ENCODE measurements at regions not wholly inside any gene's neighbourhood (a gene's known extent, or its start where the extent isn't known, plus 50 kb on each side); places are given as distances from the start of the nearest gene placed in this dataset.

DNA sequence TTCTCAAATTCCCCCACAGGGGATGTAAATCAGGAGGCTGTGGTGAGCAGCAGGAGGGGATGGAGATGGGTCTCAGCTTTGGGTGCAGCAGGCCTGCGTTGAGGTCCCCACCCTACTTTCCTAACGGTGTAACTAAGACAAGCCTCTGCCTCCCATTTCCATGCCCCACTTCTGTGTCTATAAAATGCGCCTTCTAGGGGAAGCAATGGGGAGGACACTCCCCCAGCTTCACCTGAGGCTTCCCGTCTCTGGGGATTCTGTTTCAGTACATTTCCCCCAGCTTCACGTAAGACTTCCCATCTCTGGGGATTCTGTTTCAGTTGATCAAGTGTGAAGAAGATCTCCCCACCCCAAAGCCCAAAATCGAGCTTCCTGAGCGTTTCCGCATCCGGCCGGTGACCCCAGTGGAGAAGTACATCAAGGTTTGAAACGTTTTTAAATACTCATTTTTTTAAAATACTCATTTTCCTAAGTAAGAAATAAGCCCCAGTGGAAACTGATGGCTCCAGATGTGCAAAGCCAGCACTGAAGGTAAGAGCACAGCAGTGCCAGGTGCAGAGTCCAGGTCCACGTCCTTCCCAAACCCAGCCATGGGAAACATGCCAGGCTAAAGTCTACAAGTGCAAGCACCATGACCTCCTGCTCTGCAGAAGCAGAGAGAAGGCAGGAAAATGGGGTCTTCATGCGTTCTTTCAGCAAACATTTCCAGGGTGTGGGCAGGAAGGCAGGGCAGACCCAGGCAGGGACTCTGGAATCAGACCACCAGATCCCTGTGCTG, 73.1 kb downstream of the ANKRD60 start:
- H4K20me1 ChIP-seq (ENCODE audit: insufficient read depth, low read length), result no peaks in the 10 kb centered on the region
- no peak for DNase-seq (ENCODE audit: low spot score)
- no peaks in the 10 kb centered on the region for H3K79me2 ChIP-seq (ENCODE audit: insufficient read depth, low read depth, low read length)
- no peaks in the 10 kb centered on the region for H3K9me3 ChIP-seq (ENCODE audit: low read length)
- ChIA-PET POLR2A (no interaction called here), CTCF (ENCODE audit: unreplicated experiment) (no interaction called here)
- H3K27ac ChIP-seq (ENCODE audit: low read depth, low read length, poor library complexity, severe bottlenecking), result no peak overlapping the region
- H3K36me3 ChIP-seq (ENCODE audit: insufficient read depth, low read length), result no peaks in the 10 kb centered on the region
- no peak overlapping the region for H3K4me2 ChIP-seq (ENCODE audit: low read length)
- H3K9me2 ChIP-seq (ENCODE audit: insufficient read depth, low read length), result no peaks in the 10 kb centered on the region
- intact Hi-C loops (cut with micrococcal nuclease; ENCODE audit: unreplicated experiment), result no loop called here
- no TSS peak for BruUV-seq (replicated peaks)
- no peak overlapping the region for H2AFZ ChIP-seq (ENCODE audit: low read length)
- TF ChIP-seq, protein P1, sequence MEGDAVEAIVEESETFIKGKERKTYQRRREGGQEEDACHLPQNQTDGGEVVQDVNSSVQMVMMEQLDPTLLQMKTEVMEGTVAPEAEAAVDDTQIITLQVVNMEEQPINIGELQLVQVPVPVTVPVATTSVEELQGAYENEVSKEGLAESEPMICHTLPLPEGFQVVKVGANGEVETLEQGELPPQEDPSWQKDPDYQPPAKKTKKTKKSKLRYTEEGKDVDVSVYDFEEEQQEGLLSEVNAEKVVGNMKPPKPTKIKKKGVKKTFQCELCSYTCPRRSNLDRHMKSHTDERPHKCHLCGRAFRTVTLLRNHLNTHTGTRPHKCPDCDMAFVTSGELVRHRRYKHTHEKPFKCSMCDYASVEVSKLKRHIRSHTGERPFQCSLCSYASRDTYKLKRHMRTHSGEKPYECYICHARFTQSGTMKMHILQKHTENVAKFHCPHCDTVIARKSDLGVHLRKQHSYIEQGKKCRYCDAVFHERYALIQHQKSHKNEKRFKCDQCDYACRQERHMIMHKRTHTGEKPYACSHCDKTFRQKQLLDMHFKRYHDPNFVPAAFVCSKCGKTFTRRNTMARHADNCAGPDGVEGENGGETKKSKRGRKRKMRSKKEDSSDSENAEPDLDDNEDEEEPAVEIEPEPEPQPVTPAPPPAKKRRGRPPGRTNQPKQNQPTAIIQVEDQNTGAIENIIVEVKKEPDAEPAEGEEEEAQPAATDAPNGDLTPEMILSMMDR (conservative IDR thresholded peaks at IDR 0.05; ENCODE audit: low read length), result peak; percentile 42; the same call in 1 of the 2 replicates
- TF ChIP-seq EZH2phosphoT487 (IDR thresholded peaks at IDR 0.05; ENCODE audit: borderline replicate concordance, low read depth, low read length), result no peak
- no peak overlapping the region for H3K4me3 ChIP-seq (ENCODE audit: low read depth, low read length, poor library complexity, severe bottlenecking)
- no peaks in the 10 kb centered on the region for H3K4me1 ChIP-seq (ENCODE audit: insufficient read depth, low read length, poor library complexity, severe bottlenecking)

DNA sequence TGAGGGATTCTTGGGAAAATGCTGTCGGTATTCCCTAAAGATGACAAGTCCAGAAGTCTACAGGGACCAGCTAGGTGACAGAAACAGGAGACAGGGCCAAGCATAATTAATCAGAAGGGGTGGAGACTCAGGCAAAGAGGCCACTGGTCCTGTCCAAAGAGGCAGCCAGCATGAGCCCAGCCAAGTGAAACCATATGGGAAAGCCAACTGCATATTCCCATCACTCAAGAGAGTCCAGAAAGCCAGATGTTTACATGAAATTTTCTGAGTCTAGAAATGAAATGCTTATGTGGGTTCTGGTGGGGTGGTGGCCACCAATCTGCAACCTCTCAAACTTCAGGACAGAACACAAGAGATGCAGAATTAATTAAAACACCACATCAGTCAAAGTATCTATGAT, 74.3 kb downstream of the ANKRD60 start:
- H3K36me3 ChIP-seq (ENCODE audit: insufficient read depth, low read length), result no peaks in the 10 kb centered on the region
- CTCF ChIA-PET (ENCODE audit: unreplicated experiment), result no interaction called here
- H4K20me1 ChIP-seq (ENCODE audit: insufficient read depth, low read length), result no peaks in the 10 kb centered on the region
- no peaks in the 10 kb centered on the region for H3K4me1 ChIP-seq (ENCODE audit: insufficient read depth, low read length, poor library complexity, severe bottlenecking)
- no peaks in the 10 kb centered on the region for H3K9me3 ChIP-seq (ENCODE audit: low read length)
- no peaks in the 10 kb centered on the region for H3K9me2 ChIP-seq (ENCODE audit: insufficient read depth, low read length)
- no peak overlapping the region for H3K27ac ChIP-seq (ENCODE audit: low read depth, low read length, poor library complexity, severe bottlenecking)
- no peak for DNase-seq (ENCODE audit: low spot score)
- TF ChIP-seq, protein P1 (conservative IDR thresholded peaks at IDR 0.05; ENCODE audit: low read length), result no peak
- TF ChIP-seq EZH2phosphoT487 (IDR thresholded peaks at IDR 0.05; ENCODE audit: borderline replicate concordance, low read depth, low read length), result no peak
- BruUV-seq (replicated peaks), result no TSS peak
- H3K79me2 ChIP-seq (ENCODE audit: insufficient read depth, low read depth, low read length), result no peaks in the 10 kb centered on the region
- POLR2A ChIA-PET, result no interaction called here
- no peak overlapping the region for H3K4me2 ChIP-seq (ENCODE audit: low read length)
- intact Hi-C loops (cut with micrococcal nuclease; ENCODE audit: unreplicated experiment), result no loop called here
- no peak overlapping the region for H2AFZ ChIP-seq (ENCODE audit: low read length)
- H3K4me3 ChIP-seq (ENCODE audit: low read depth, low read length, poor library complexity, severe bottlenecking), result no peak overlapping the region

DNA sequence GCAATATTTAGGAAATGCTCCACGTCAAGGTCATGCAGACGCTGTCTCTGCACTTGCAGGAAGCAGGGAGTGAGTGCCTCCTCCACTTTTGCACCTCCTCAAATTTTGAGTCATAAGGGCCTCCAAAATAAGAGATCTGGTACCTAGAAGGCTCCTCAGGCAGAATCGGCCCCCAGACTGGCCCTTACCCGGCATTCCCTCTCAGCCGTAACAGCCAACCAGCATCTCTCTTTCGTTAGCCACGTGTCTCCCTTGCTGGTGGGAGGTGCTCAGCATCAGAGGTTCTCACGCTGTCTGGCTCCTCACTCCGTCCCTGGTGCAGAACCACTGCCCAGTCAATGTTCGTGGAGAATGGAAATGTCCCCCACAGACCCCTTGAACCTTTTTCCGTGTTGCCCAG, 75.3 kb downstream of the ANKRD60 start:
- H3K4me2 ChIP-seq (ENCODE audit: low read length), result no peak overlapping the region
- BruUV-seq (replicated peaks), result no TSS peak
- ChIA-PET CTCF (ENCODE audit: unreplicated experiment) (no interaction called here), POLR2A (no interaction called here)
- no peaks in the 10 kb centered on the region for H3K79me2 ChIP-seq (ENCODE audit: insufficient read depth, low read depth, low read length)
- TF ChIP-seq EZH2phosphoT487 (IDR thresholded peaks at IDR 0.05; ENCODE audit: borderline replicate concordance, low read depth, low read length), result no peak
- TF ChIP-seq, protein P1 (conservative IDR thresholded peaks at IDR 0.05; ENCODE audit: low read length), result no peak
- H3K4me1 ChIP-seq (ENCODE audit: insufficient read depth, low read length, poor library complexity, severe bottlenecking), result no peaks in the 10 kb centered on the region
- no peaks in the 10 kb centered on the region for H3K9me3 ChIP-seq (ENCODE audit: low read length)
- H4K20me1 ChIP-seq (ENCODE audit: insufficient read depth, low read length), result no peaks in the 10 kb centered on the region
- no peak overlapping the region for H3K27ac ChIP-seq (ENCODE audit: low read depth, low read length, poor library complexity, severe bottlenecking)
- no peak overlapping the region for H2AFZ ChIP-seq (ENCODE audit: low read length)
- no peak overlapping the region for H3K4me3 ChIP-seq (ENCODE audit: low read depth, low read length, poor library complexity, severe bottlenecking)
- DNase-seq (ENCODE audit: low spot score), result no peak
- intact Hi-C loops (cut with micrococcal nuclease; ENCODE audit: unreplicated experiment), result no loop called here
- no peaks in the 10 kb centered on the region for H3K36me3 ChIP-seq (ENCODE audit: insufficient read depth, low read length)
- no peaks in the 10 kb centered on the region for H3K9me2 ChIP-seq (ENCODE audit: insufficient read depth, low read length)

Data from OCI-LY7 (cell line).